Upper lobe of left lung (tissue), 6 donors: ENCODE measurements at regions not wholly inside any gene's neighbourhood (a gene's known extent, or its start where the extent isn't known, plus 50 kb on each side); places are given as distances from the start of the nearest gene placed in this dataset.

ENCODE experiments used
- ATAC-seq, 2 donors: fragments of 200-7000 bp; cut with Tn5 transposase; one replicate each; pipeline ENCODE4 v1.9.1; 2022; ENCODE audit warnings: mild to moderate bottlenecking in 2 of 2, moderate library complexity in 2 of 2; ENCODE audit not compliant: low FRiP score in 2 of 2
- DNase-seq, 2 donors: peaks; one replicate each; pipeline ENCODE4 v3.0.0-alpha.2; 2019 to 2020
- H3K27ac ChIP-seq, 4 donors: fragments of 200-600 bp; sonication (generic); one replicate each; pipeline ENCODE4 v1.5.1; 2016 to 2019
- H3K27me3 ChIP-seq, 4 donors: fragments of 200-600 bp; sonication (generic); one replicate each; pipeline ENCODE4 v1.5.1; 2017 to 2019
- H3K36me3 ChIP-seq, 4 donors: fragments of 200-600 bp; sonication (generic); one replicate each; pipeline ENCODE4 v1.5.1; 2016 to 2019
- H3K4me1 ChIP-seq, 4 donors: fragments of 200-600 bp; sonication (generic); one replicate each; pipeline ENCODE4 v1.5.1; 2018 to 2019
- H3K4me3 ChIP-seq, 4 donors: fragments of 200-600 bp; sonication (generic); one replicate each; pipeline ENCODE4 v1.5.1; 2017 to 2019; ENCODE audit warnings: mild to moderate bottlenecking in 2 of 4, moderate library complexity in 1 of 4
- H3K9me3 ChIP-seq, 4 donors: fragments of 200-600 bp; sonication (generic); one replicate each; pipeline ENCODE4 v1.5.1; 2018 to 2019
- EP300 ChIP-seq, 4 donors: sonication (generic); formaldehyde crosslinking; IDR thresholded peaks; one replicate each; pipeline ENCODE4 v1.5.1; 2017; ENCODE audit warnings: antibody characterized with exemption in 4 of 4, control low read depth in 2 of 4
- POLR2A ChIP-seq, 4 donors: fragments of 450-650 bp; IDR thresholded peaks; one replicate each; pipeline ENCODE4 v1.5.1; 2016 to 2017; ENCODE audit warnings: antibody characterized with exemption in 4 of 4, mild to moderate bottlenecking in 2 of 4
- POLR2AphosphoS5 ChIP-seq, 2 donors: sonication (generic); formaldehyde crosslinking; IDR thresholded peaks; one replicate each; pipeline ENCODE4 v1.5.1; 2017; ENCODE audit warnings: antibody characterized with exemption in 2 of 2
- WGBS, 2 donors: methylation state at CpG; one replicate each; pipeline ENCODE4 v1.1.5; 2017 to 2018; 5-methylcytosine and 5-hydroxymethylcytosine counted together
- TF ChIP-seq, protein P1 (sequence below), 6 experiments: fragments of 450-650 bp in 4 of 6; fragments of 200-600 bp in 2 of 6; sonication (generic) in 2 of 6; IDR thresholded peaks; one replicate each; pipeline ENCODE4 v1.5.1; 2016 to 2019; ENCODE audit warnings: antibody characterized with exemption in 6 of 6
- donor health status: DM: no; HTN: no; CAD: no; lungs with moderate emphysema.
- donor health status: DM: no; HTN: yes; CAD: no; lungs with severe emphysema.

DNA sequence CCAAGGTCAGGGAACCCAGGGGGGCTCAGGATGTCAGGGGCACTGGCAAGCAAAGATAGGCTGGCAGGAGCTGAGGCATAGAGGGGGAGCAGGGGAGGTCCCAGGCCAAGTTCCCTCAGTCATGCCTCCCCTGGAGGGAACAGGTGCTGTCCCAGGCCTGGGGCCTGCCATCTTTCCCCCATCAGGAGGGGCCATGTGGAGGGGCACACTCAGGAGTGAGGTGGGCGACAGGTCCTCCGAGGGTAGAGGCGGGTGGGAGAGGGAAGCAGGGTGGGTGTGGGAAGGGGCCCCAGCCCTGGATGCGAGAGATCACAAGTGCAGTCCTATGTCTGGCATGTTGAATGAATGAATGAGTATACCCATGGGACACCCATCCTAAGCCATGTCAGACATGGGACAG, 127.7 kb upstream of the GLI2 start:
- Histone ChIP-seq H3K4me1 (no peaks in the 10 kb centered on the region), H3K4me3 (no peak overlapping the region), H3K9me3 (no peaks in the 10 kb centered on the region), H3K27ac (no peak overlapping the region), H3K27me3 (no peaks in the 10 kb centered on the region), H3K36me3 (no peaks in the 10 kb centered on the region)
- DNase-seq (no peak), ATAC-seq (no peak)
- no peak for TF ChIP-seq POLR2AphosphoS5 (IDR thresholded peaks at IDR 0.05)
- no peak for TF ChIP-seq POLR2A (IDR thresholded peaks at IDR 0.05)
- TF ChIP-seq EP300 (IDR thresholded peaks at IDR 0.05): no peak
- TF ChIP-seq, protein P1, sequence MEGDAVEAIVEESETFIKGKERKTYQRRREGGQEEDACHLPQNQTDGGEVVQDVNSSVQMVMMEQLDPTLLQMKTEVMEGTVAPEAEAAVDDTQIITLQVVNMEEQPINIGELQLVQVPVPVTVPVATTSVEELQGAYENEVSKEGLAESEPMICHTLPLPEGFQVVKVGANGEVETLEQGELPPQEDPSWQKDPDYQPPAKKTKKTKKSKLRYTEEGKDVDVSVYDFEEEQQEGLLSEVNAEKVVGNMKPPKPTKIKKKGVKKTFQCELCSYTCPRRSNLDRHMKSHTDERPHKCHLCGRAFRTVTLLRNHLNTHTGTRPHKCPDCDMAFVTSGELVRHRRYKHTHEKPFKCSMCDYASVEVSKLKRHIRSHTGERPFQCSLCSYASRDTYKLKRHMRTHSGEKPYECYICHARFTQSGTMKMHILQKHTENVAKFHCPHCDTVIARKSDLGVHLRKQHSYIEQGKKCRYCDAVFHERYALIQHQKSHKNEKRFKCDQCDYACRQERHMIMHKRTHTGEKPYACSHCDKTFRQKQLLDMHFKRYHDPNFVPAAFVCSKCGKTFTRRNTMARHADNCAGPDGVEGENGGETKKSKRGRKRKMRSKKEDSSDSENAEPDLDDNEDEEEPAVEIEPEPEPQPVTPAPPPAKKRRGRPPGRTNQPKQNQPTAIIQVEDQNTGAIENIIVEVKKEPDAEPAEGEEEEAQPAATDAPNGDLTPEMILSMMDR (IDR thresholded peaks at IDR 0.05): no peak
- 89 to 93% methylated on average over 4 of the region's 4 CpGs for WGBS, 2 donors

DNA sequence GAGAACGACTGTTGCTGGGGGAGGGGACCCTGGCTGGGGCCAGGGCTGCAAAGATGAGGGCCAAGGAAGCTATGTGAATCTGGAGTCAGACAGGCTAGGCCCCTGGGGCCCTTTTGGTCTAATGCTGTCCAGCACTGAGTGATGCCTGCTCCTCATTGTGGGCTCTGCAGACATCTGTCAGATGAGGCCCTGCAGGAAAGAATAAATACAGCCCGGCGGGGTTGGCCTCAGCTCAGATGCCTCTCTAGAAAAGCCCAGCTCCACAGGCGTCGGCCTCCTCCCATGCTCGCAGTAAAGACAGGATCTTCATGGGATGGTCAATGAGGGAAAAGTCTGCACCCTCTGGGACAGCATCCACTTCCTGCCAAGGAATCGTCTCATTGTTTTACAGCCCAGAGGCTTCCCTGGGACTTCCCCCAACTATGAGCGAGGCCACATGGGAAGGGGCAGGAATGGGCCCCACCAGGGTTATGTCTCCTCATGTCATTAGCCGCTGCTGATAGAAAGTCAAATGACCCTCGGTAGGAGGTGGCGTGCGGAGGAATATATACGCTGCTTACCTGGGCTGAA, 125.8 kb upstream of the GLI2 start:
- Histone ChIP-seq H3K4me3 (no peak overlapping the region), H3K27ac (no peak overlapping the region), H3K9me3 (no peaks in the 10 kb centered on the region), H3K4me1 (no peaks in the 10 kb centered on the region), H3K27me3 (no peaks in the 10 kb centered on the region), H3K36me3 (no peaks in the 10 kb centered on the region)
- WGBS, 2 donors: 83 to 84% methylated on average over 8 to 13 of the region's 13 CpGs
- ATAC-seq (no peak), DNase-seq (no peak)
- TF ChIP-seq, protein P1 (IDR thresholded peaks at IDR 0.05): no peak
- TF ChIP-seq EP300 (IDR thresholded peaks at IDR 0.05) (no peak), POLR2A (IDR thresholded peaks at IDR 0.05) (no peak), POLR2AphosphoS5 (IDR thresholded peaks at IDR 0.05) (no peak)

DNA sequence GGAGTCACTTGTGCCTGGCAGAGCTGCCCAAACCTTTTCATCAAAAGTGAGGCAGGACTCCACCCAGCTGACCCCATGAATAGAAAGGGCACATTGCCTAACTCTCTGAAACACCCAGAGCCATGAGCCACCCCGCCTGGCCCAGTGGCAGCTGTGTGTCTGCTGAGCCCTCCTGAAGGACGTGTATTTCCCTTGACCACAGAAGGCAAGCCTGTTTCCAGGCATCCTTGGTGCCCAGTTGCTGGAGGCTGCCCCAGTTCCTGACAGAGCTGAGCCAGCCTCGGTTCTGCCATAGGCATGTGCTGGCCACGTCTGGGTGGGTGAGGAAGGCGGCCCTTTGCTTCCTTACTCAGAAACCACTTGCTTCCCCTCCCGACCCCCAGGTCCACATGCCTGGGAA, 124.7 kb upstream of the GLI2 start:
- H3K4me3 ChIP-seq: no peak overlapping the region
- no peak overlapping the region for H3K27ac ChIP-seq
- no peaks in the 10 kb centered on the region for H3K4me1 ChIP-seq
- no peak for ATAC-seq
- WGBS, 2 donors: 72 to 88% methylated on average over 3 to 6 of the region's 6 CpGs
- no peaks in the 10 kb centered on the region for H3K9me3 ChIP-seq
- TF ChIP-seq, protein P1 (IDR thresholded peaks at IDR 0.05): no peak
- no peaks in the 10 kb centered on the region for H3K36me3 ChIP-seq
- no peak for DNase-seq
- H3K27me3 ChIP-seq: no peaks in the 10 kb centered on the region

DNA sequence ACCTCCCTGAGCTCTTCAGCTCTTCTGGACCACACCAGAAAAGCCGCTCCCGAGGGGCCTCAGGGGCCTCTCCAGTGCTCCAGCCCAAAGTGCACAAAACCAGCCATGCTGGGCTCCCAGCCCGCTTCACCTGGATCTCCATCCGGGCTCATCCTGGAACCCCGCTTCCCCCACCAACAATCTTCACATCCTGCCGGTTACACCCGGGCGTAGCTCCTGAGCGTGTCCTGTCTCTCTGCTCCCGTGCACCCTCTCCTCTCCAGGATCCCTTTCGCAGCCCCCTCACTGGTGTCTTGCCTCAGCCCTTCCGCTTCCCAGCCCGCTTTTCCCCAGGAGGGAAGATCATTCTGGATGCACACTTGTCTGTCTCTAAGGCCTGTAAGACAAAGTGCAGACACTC, 123.7 kb upstream of the GLI2 start:
- DNase-seq: no peak
- Histone ChIP-seq H3K27me3 (no peaks in the 10 kb centered on the region), H3K4me3 (no peak overlapping the region), H3K27ac (no peak overlapping the region), H3K36me3 (no peaks in the 10 kb centered on the region), H3K4me1 (peaks cover 1 to 5% (median 4%) of the 10 kb centered on the region in 4 donors), H3K9me3 (no peaks in the 10 kb centered on the region)
- TF ChIP-seq POLR2AphosphoS5 (IDR thresholded peaks at IDR 0.05) (no peak), EP300 (IDR thresholded peaks at IDR 0.05) (no peak), POLR2A (IDR thresholded peaks at IDR 0.05) (no peak)
- TF ChIP-seq, protein P1 (IDR thresholded peaks at IDR 0.05): no peak
- WGBS, 2 donors: 82 to 83% methylated on average over 13 of the region's 13 CpGs
- no peak for ATAC-seq

DNA sequence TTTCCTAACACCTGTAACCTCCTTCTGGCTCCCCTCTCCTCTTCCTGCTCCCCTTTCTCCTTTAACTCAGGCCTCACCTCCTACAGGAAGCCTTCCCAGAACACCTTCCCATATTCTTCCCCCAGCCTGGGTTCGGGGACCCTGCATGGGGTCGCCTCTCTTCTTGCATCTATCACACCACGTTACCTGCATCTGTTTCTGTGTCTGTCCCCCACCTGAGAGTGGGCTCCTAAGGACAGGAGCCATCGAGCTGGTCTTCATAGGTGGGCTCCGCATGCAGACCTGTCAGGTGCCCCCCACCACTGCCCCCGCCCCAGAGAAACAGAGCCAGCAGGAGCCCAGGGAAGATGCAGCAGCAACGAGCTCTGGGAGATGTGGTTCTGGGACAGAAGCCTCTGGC, 123.2 kb upstream of the GLI2 start:
- no peak for ATAC-seq
- Histone ChIP-seq H3K36me3 (no peaks in the 10 kb centered on the region), H3K4me1 (peaks cover 4 to 9% (median 5%) of the 10 kb centered on the region in 4 donors), H3K9me3 (no peaks in the 10 kb centered on the region), H3K27ac (no peak overlapping the region), H3K4me3 (no peak overlapping the region), H3K27me3 (no peaks in the 10 kb centered on the region)
- 77 to 78% methylated on average over 7 of the region's 7 CpGs for WGBS, 2 donors
- no peak for DNase-seq
- TF ChIP-seq POLR2AphosphoS5 (IDR thresholded peaks at IDR 0.05): no peak
- TF ChIP-seq, protein P1 (IDR thresholded peaks at IDR 0.05): no peak
